NCI-H2081 treated with DMSO at 0.1 percent for 48 hours (cell line): ENCODE measurements at regions not wholly inside any gene's neighbourhood (a gene's known extent, or its start where the extent isn't known, plus 50 kb on each side); places are given as distances from the start of the nearest gene placed in this dataset.
"Not testable (repeated sequence)": the region's sequence is repeated elsewhere in the genome, so short reads cannot be mapped to it uniquely, and the experiment has no call there.

Source experiments
- DNase-seq: peaks from one replicate; lab custom pipeline; 2025; lab: John Stamatoyannopoulos, UW

DNA sequence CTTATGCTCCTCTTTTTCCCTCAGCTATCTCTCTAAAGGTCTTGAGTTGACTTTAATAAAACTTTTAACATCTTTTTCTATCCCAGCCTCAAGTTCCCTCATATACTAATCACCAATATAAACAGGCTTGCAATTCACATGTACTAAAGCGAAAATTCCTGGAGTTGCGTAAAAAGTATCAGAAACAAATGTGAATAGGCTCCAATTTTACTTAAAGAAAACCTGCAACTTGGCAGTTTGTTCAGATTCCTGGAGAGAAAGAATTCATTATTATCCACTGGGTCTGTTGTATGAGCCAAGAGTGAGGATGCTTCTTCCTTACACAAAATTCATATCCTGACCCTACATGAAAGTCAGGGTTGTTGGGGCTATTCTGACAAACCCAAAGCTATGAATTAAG lies 384.2 kb downstream of the DTWD2 start:
- DNase-seq = no peak

DNA sequence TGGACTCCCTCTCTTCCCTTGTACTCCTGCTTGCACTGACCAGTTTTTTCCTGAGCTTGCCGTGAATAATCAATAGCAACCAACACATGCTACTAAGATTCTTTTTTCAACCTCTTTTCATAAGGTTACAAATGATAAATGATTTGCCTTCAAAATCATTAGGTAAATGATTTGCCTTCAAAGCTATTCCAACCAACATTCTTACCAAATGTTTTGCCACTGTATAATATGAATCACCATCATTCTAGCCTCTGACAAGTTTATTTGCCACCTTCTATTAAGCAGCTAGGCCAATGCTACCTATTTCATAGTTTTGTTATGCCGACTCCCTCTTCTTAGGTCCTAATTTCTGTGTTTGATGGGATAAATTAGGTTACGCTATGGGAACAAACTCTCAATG lies 385.1 kb downstream of the DTWD2 start:
- no peak for DNase-seq

DNA sequence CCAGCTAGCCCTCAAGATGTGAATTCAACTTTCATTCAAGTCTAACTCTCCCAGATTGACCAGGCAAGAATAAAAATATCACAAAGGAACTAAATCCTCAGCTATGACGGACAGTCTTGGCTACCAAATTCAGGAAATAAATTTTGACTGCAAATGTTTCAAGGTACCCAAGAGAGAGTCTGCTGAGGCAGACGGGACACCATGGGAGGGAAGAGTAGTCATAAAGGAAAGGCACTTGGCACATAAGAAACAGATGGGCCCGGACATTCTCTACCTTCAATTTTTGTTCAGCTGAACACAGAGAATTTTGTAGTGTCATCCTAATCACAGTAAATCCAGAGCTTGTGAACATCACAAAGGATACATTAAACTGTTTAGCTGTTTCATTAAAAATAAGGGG lies 390.0 kb downstream of the DTWD2 start:
- DNase-seq = no peak

DNA sequence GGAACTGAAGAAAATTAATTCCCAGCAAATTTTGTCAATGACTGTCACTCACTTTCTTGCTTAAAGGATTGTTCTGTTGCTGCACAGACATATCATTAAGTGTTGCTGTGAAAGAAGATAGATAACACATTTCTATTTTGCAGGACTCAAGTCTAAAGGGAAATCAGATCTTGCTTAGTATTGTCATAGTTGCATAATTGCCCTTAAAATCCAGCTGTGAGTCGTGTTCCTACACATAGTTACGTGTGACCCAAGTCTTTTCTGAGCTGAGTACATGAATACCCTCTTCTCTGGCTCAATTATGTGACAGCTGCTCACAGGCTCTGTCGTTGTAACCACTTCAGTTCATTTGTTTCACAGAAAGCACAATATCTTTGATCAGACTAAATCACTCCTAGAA lies 390.8 kb downstream of the DTWD2 start:
- no peak for DNase-seq

DNA sequence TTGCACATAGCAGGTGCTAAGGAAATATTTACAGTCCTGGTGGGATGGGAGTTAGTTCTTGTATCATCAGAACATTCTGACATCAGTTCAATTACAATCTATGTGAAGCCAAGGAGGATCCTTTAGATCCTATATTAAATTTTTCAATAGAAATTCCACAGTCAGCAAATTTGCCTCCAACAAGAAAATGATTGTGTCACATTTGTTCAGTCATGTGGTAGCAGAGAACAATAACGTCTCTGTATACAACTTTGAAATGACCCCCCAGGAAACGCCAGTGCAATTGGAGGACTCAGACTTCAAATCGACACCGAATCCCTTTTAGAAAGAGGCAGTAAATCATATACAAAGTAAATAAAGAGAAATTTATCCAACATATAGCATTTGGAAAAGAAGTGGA lies 392.1 kb downstream of the DTWD2 start:
- DNase-seq = no peak

DNA sequence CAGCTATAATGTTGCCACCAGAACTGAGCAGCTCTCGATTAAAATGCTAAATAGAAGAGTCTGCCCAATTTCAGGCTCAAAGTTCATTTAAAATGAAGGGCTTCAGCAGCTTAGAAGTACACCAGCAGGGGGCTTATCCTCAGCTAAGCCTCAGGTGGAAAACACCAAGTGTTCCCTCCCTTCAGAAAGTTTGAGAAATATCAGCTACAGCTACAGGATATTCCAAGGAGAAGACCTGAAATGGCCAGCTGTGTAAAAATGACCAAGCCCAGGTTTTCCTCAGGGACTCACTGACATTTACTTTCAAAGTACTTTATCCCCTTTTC lies 395.4 kb downstream of the DTWD2 start:
- no peak for DNase-seq

DNA sequence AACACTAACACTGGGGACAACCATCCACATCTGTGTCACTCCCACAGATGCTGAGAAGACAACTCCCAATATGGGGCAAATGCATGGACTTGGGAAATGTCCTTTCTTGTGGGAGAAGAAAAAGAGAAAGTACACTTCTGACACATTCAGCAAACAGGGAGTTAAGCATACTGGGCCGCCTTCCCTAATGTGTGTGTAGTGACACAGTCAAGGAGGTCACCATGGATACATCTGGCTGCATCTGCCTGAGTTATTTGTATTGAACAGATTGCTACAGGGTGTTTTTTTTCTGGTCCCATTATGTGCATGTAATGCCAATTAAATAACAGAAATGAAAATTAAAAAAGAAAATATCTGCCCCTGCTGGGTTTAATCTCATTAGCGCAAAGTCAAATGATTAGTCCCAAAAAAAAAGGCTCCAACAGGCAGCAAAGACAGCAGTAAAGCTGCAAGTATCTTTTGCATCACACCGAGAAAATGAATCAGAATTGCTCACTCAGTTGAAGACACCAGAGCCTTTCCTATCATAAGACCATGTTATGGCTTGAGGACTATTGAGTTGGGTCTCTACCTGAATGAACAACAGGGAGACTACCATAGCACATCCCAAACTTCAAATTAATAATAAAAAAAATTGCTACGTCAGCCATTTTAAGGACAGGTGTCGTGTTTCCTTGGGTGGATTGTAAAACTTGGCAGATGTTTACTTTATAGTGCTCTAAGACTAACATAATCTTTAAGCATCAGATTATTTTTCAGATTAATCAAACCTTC lies 395.9 kb downstream of the DTWD2 start:
- DNase-seq = no peak

DNA sequence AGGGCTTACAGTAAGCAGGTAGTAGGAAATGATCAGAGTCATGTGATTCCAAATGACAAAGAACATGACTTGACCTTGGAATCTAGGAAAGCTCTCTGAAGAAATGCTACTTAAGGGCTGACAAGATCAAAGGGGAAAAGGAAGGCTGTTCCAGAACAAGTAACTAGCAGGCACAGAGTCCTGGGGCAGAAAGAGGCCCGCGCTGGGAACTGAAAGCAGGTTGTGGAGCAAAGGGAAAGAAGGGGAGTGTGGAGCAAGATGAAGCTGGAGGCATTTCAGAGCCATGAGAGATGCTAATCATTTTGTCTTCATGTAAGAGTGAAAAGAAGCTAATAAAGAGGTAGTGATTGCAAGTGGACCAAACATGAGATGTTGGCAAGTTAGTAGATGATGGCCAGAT lies 397.5 kb downstream of the DTWD2 start:
- no peak for DNase-seq

DNA sequence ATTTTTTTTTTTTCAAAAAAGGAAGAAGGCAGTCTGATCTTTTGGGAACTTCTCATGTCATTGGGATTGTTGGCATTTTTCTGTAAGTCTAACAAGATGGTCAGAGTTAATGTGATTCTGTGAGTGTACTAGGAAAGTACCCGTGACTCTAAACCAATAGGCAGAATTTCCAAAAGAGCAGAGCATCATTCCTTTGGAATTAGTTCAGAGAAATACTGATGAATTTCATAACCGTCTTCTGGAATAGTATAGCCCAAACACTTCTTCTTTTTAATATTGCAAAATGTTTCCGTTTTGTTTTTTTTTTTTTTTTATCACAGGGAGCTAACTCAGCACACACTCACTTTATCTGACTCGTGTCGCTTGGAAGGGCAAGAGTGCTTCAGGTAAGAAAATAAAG lies 407.4 kb downstream of the DTWD2 start:
- DNase-seq = no peak

DNA sequence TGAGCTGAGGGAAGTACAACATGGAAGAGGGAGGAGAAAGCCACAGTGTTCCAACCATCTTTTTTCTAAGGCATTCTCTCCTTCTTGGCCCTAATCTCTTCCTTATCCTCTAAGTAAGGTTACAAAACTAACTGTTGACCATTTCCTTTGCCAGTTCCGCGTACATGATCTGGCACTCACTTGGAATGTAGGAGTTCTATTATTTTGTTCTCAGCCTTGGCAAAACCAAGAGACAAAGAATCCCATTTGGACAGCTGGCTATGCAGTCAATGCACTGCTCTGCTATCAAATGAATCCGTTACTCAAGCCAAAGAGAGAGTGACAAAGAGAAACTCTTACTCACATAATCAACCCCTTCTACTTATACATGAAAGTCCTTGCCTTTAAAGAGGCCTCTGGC lies 410.3 kb downstream of the DTWD2 start:
- DNase-seq = no peak

DNA sequence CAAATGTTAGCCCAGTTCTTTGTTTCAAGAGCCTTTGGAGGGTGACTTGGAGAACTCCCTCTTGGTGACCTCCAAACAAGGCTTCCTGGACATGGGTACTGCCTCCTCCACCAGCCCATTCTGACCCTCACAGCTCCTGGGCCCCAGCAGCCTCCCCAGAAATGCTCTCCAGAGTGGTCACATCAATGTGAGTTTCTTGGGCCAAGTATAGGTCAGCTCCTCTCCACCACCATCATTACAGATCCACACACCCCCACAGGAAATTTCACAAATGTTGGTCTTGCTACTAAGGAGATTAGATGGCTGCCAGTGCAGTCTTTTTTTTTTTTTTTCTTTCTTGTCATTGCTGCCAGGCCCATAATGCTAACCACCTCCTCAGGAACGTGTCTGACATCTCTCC lies 410.7 kb downstream of the DTWD2 start:
- DNase-seq = no peak

DNA sequence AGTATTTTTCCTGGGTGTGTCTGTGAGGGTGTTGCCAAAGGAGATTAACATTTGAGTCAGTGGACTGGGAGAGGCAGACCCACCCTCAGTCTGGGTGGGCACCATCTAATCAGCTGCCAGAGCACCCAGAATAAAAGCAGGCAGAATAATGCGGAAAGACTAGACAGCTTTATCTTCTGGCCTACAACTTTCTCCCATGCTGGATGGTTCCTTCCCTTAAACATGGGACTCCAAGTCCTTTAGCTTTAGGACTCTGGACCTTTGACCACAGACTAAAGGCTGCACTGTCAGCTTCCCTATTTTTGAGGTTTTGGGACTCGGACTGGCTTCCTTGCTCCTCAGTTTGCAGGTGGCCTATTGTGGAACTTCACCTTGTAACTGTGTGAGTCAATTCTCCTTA lies 418.1 kb downstream of the DTWD2 start:
- not testable (repeated sequence) for DNase-seq

DNA sequence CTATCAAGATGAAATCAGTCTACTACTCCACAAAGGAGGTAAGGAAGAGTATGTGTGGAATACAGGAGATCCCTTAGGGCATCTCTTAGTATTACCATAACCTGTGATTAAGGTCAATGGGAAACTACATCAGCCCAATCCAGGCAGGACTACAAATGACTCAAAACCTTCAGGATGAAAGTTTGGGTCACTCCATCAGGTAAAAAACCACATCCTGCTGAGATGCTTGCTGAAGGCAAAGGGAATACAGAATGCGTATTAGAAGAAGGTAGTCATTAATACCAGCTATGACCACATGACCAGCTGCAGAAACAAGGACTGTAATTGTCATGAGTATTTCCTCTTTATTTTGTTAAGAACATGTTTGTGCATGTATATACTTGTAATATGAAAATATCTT lies 418.8 kb downstream of the DTWD2 start:
- DNase-seq = not testable (repeated sequence)

DNA sequence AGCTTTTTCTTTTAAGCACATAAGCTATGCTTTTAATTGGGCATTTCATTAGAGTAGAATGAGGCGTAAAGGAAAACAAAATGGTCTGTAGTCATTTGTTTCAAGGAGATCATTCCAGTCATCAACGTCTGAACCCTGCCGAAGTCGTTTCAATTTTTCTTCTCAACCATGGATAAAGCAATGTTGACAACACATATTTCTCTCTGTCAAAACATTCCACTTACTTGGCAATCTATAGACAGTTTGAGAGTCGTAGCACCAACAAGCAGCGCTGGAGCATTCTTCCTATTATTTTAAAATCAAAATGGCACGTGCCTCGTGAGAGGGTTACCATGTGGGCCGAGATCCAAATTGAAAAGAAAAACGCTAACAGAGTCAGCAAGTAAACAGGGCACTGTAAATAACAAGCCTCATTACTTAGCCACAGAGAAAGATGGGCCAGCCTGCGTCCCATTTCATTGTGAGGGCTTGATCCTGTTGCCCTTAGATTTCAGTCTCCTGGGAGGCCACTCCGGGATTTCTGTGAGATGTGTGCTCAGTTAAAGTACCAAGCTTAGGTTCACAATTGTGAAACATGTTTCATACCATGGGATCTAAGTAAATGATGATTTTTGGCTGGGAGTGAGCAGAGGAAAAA lies 422.9 kb downstream of the DTWD2 start:
- DNase-seq = no peak

DNA sequence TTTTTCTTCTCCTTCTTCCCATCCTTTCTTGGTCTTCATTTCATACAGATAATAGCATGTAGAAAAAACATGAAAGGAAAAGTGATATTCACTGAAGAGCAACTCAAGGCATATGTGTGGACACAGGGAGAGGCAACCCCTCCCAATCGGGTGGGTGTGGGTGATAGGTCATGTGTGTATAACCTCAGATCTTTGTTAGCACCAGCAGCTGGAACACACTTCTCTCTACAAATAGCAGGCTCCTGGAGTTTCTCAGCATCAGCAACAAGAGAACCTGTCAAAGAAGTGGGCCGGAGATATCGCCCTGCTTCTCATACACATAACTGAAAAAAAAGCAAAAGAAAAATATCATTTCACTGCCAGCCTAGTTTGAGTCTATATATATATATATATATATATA lies 426.4 kb downstream of the DTWD2 start:
- no peak for DNase-seq

DNA sequence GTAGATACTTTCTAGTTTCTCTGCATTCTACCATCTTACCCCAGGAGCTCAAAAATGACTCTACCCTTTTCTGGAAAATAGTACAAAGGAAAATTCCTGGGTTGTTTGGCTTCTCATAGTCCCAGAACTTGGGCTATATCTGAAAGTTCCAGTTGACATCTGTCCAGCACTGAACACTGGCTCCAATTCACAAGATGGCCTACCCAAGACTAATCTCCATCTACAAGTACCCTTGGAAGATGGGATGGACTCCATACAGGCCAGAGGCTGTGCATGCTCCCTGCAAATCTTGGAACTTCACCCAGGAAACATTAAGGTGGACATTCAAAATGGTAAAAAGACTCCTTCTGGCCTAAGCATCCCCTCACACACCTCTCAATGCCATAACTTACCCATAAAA lies 427.1 kb downstream of the DTWD2 start:
- DNase-seq = no peak

DNA sequence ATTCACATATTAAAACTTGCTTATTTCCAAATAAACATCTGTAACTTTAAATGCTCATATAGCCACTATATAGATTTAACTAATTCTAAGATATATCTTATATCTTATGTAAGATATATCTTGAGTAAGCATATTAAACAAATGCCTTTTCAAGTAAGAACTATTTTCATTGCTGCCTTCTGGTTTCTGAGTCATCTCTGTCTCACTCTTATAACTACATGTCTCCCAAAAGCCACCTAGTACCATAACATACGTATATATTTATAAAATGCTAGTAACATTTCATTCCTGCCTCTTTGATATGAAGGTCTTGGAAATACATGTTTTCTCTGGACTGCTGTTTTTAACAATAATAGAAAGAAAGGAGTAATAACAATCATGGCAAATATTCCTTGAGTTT lies 429.5 kb downstream of the DTWD2 start:
- DNase-seq = no peak

DNA sequence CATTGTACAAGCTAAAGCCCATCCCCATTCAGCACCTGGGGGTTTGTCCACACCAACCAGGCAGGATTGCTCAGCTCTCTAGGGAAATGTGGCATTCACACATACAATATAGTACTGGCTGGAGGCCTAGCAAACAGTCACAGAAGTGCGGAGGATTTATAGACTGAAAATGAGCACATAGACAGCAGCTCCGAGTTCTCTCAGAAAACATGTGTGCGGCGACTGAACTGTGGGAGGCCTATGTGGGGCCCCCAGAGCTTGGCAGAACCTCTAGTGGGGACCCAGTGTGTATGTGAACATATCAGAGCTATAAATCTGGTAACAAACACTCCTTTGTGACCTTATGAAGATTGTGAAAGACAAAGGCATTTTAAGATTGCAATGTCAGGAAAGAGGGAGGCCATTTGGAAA lies 431.1 kb downstream of the DTWD2 start:
- no peak for DNase-seq

DNA sequence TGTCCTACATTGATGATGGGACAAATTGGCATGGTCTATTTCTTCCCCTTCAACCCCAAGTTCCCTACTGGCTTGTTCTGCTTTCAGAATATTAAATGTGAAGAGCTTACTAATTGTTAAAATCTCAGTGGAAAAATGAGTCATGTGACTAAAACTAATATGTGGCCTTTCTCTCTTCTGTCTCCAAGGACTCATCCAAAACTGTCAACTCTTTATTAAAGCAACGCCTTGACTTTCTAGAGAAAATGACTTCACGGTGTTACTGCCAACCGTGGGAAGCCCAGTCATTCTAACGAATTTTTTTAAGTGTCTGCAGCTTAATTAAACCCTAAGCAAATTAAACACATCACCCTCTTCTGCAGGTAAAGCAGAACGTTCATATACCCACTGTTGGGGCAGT lies 431.6 kb downstream of the DTWD2 start:
- no peak for DNase-seq

DNA sequence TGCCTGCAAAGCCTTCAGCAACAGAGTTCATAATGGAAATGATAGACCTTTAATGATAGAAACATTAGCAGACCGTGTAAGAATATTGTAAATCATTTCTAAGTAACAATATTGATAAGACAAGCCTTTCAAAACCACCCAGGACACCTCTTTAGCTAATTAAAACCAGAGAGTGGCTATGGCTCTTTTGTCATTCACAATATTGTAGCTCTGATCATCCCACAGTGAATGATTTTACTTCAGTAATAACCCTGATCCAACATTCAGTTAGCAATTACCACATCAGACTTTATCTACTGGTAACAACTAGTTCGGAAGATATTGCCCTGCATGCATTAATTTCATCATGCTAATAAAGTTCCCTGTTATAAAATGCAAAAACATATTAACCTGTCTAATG lies 432.6 kb downstream of the DTWD2 start:
- no peak for DNase-seq

DNA sequence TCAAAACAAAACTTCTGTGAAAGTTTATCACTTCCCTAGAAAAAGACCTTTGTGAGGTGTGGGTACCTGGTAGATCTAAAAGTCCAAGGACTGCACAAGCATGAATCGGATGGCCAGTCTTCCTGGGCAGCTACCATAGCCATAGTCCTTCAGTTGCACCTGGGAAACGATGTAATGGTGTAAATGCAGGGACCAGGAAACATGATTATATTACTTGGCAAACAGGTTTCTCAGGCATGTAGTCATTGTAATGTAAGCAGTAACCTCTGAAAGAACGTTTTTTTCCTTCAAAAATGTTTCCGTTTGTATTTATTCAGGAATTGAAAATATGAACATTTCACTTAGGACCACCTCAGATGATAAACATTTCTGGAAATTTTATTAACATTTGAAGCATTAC lies 433.4 kb downstream of the DTWD2 start:
- no peak for DNase-seq

DNA sequence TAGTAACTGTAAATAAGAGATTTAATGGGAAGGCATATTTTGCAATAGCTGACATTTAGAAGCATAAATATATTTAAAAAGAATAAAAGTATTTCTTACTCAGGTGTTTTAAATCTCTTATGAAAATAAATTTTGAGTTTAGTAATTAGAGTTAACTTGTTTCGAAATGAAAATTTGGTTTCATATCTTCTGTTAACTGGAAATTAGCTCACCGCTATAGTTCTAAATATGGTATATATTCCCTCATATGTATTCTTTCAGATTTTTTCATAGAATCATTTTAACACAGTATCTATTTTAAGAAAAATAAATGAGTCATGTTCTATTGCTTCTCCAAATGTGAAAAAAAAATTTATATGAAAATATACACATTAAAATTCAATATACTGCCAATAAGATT lies 434.1 kb downstream of the DTWD2 start:
- DNase-seq = no peak

DNA sequence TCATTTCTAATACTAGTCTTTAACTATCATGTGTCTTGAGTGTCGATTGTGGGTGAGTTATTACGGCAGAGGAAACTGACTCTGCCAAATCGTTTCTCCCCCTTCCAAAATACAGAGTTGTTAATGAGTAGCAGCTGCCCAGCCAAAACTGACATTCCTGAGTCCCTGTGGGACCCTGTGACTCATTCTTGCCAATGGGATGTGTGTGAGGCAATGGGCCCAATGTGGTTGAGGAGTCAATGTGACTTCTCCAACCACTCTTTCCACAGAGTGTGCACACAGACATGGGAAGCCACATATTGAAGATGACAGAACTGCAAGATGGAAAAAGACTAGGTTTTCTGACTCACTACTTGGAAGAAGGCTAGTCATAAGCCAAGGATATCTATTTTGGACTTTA lies 434.7 kb downstream of the DTWD2 start:
- no peak for DNase-seq

DNA sequence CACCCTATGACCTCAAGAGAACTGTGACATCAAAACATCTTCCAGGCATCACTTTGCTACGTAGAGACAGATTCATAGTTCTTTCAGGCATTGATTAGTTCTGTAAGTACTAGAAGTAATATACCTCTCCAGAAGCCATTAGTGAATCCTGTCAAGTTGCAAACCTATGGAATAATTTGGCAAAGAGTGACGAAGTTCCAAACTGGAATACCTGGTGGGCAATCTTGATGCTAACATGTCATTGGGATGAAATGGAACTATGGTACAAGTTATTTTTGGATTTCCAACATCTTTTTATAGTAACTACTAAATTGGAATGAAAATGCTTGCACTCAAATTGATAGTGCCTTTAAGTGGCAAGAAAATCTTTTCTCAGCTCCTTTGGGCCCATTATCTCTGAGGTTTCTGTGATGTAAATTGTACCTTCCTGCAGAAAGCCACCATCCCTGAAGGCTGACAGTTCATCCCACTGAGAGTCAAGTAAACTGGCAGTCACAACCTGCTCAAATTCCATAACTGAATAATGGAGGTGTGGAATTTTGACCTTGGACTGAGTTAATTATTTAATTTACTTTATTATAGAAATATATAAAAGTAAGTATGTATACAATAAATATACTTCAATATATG lies 435.5 kb downstream of the DTWD2 start:
- no peak for DNase-seq
